HG02798 (cell line): ENCODE measurements at regions not wholly inside any gene's neighbourhood (a gene's known extent, or its start where the extent isn't known, plus 50 kb on each side); places are given as distances from the start of the nearest gene placed in this dataset.

Source experiments
- ATAC-seq: cut with Tn5 transposase; IDR thresholded peaks from one replicate; pipeline ENCODE4 v1.9.1; 2021; ENCODE audit warnings: mild to moderate bottlenecking; ENCODE audit not compliant: unreplicated experiment, poor library complexity

GRCh38 chr4:180448306-180448705 lies 1794.9 kb upstream of the TENM3 start:
- no peak for ATAC-seq

GRCh38 chr4:180449395-180449956 lies 1793.7 kb upstream of the TENM3 start:
- peak; percentile 77 for ATAC-seq

- no peak for ATAC-seq
Measured at GRCh38 chr4:180455226-180455625, 1788.0 kb upstream of the TENM3 start.

GRCh38 chr4:180456928-180457327 lies 1786.3 kb upstream of the TENM3 start:
- no peak for ATAC-seq

- no peak for ATAC-seq
Measured at GRCh38 chr4:180462116-180462515, 1781.1 kb upstream of the TENM3 start.

- no peak for ATAC-seq
Measured at GRCh38 chr4:180465364-180465763, 1777.8 kb upstream of the TENM3 start.

GRCh38 chr4:180483036-180483435 lies 1760.2 kb upstream of the TENM3 start:
- ATAC-seq, result no peak

- no peak for ATAC-seq
Measured at GRCh38 chr4:180485407-180485806, 1757.8 kb upstream of the TENM3 start.

- no peak for ATAC-seq
Measured at GRCh38 chr4:180486342-180486741, 1756.9 kb upstream of the TENM3 start.

- no peak for ATAC-seq
Measured at GRCh38 chr4:180489787-180490186, 1753.4 kb upstream of the TENM3 start.

- ATAC-seq, result no peak
Measured at GRCh38 chr4:180491210-180491609, 1752.0 kb upstream of the TENM3 start.

GRCh38 chr4:180493299-180493698 lies 1749.9 kb upstream of the TENM3 start:
- no peak for ATAC-seq

- no peak for ATAC-seq
Measured at GRCh38 chr4:180500154-180500553, 1743.0 kb upstream of the TENM3 start.

- no peak for ATAC-seq
Measured at GRCh38 chr4:180512801-180513475, 1730.3 kb upstream of the TENM3 start.

GRCh38 chr4:180518906-180519305 lies 1724.3 kb upstream of the TENM3 start:
- no peak for ATAC-seq

GRCh38 chr4:180521181-180521580 lies 1722.0 kb upstream of the TENM3 start:
- ATAC-seq, result no peak

- ATAC-seq, result no peak
Measured at GRCh38 chr4:180525523-180526077, 1717.6 kb upstream of the TENM3 start.

GRCh38 chr4:180528003-180528402 lies 1715.2 kb upstream of the TENM3 start:
- ATAC-seq, result no peak

GRCh38 chr4:180530787-180531186 lies 1712.4 kb upstream of the TENM3 start:
- ATAC-seq, result no peak

- no peak for ATAC-seq
Measured at GRCh38 chr4:180532691-180533090, 1710.5 kb upstream of the TENM3 start.

GRCh38 chr4:180538384-180539057 lies 1704.7 kb upstream of the TENM3 start:
- ATAC-seq, result no peak
